ENCODE measurements at regions not wholly inside any gene's neighbourhood (a gene's known extent, or its start where the extent isn't known, plus 50 kb on each side); places are given as distances from the start of the nearest gene placed in this dataset.

DNA sequence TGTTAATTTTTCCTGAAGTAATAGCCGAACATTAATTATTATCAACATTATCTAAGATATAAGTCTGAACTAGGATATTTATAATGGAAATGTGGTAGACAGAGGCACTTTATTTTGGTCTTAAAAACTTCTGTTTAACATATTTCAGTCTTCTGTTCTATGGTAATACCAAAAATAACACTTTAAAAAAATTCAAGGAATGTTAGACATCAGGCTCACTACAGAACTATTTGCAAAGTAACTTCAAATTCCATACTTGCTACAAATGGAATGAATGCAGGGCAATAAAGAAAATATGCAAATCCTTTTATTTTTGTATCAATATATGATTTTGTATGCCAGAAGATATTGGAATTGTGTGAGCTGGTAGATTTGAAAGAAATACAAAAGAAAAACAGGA is 345.5 kb upstream of the DSEL start:
- H3K9me3 ChIP-seq: no peaks in the 10 kb centered on the region
- H3K36me3 ChIP-seq: no peaks in the 10 kb centered on the region
- no peak for DNase-seq
- no peak overlapping the region for H3K4me3 ChIP-seq
- no peaks in the 10 kb centered on the region for H3K27me3 ChIP-seq
- H3K27ac ChIP-seq: no peak overlapping the region
- no peaks in the 10 kb centered on the region for H3K4me1 ChIP-seq
- no peak for TF ChIP-seq POLR2A (IDR thresholded peaks at IDR 0.05)
- TF ChIP-seq, protein P1, sequence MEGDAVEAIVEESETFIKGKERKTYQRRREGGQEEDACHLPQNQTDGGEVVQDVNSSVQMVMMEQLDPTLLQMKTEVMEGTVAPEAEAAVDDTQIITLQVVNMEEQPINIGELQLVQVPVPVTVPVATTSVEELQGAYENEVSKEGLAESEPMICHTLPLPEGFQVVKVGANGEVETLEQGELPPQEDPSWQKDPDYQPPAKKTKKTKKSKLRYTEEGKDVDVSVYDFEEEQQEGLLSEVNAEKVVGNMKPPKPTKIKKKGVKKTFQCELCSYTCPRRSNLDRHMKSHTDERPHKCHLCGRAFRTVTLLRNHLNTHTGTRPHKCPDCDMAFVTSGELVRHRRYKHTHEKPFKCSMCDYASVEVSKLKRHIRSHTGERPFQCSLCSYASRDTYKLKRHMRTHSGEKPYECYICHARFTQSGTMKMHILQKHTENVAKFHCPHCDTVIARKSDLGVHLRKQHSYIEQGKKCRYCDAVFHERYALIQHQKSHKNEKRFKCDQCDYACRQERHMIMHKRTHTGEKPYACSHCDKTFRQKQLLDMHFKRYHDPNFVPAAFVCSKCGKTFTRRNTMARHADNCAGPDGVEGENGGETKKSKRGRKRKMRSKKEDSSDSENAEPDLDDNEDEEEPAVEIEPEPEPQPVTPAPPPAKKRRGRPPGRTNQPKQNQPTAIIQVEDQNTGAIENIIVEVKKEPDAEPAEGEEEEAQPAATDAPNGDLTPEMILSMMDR (IDR thresholded peaks at IDR 0.05): no peak

GRCh38 chr18:67854340-67854739 is 337.8 kb upstream of the DSEL start:
- H3K9me3 ChIP-seq: no peaks in the 10 kb centered on the region
- H3K36me3 ChIP-seq: no peaks in the 10 kb centered on the region
- TF ChIP-seq POLR2A (IDR thresholded peaks at IDR 0.05): no peak
- TF ChIP-seq, protein P1 (IDR thresholded peaks at IDR 0.05): no peak
- H3K27ac ChIP-seq: no peak overlapping the region
- no peak for DNase-seq
- H3K27me3 ChIP-seq: no peaks in the 10 kb centered on the region
- no peak overlapping the region for H3K4me3 ChIP-seq
- no peaks in the 10 kb centered on the region for H3K4me1 ChIP-seq

GRCh38 chr18:67846422-67847098 is 330.0 kb upstream of the DSEL start:
- no peaks in the 10 kb centered on the region for H3K9me3 ChIP-seq
- no peak for DNase-seq

DNA sequence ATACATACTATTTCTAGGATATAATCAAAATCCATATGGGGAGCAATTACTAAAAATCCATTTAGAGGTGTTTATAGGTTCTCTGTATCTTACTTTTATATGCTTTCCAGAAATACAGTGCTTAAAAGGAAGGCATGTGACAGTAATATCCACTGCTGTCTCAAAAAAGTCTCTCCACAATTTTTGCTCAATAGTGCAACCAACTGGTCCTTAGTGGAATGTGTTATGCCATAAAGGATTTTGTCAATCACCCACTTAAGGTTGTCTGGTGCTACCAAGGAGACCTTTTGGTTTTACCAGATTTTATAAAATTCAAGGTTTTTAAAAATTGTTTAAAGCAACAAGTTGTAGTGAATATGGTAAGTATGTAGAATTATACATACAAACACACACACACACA is 328.5 kb upstream of the DSEL start:
- Histone ChIP-seq H3K4me1 (no peaks in the 10 kb centered on the region), H3K36me3 (no peaks in the 10 kb centered on the region), H3K27me3 (no peaks in the 10 kb centered on the region), H3K4me3 (no peak overlapping the region), H3K27ac (no peak overlapping the region), H3K9me3 (no peaks in the 10 kb centered on the region)
- no peak for DNase-seq
- TF ChIP-seq, protein P1 (IDR thresholded peaks at IDR 0.05): no peak
- TF ChIP-seq POLR2A (IDR thresholded peaks at IDR 0.05): no peak

More at GRCh38 chr18:67846422-67847098, 330.0 kb upstream of the DSEL start:
- no peaks in the 10 kb centered on the region for H3K36me3 ChIP-seq
- TF ChIP-seq, protein P1 (IDR thresholded peaks at IDR 0.05): no peak
- no peak for TF ChIP-seq POLR2A (IDR thresholded peaks at IDR 0.05)
- no peak overlapping the region for H3K4me3 ChIP-seq
- H3K27me3 ChIP-seq: no peaks in the 10 kb centered on the region
- H3K4me1 ChIP-seq: no peaks in the 10 kb centered on the region
- H3K27ac ChIP-seq: no peak overlapping the region

DNA sequence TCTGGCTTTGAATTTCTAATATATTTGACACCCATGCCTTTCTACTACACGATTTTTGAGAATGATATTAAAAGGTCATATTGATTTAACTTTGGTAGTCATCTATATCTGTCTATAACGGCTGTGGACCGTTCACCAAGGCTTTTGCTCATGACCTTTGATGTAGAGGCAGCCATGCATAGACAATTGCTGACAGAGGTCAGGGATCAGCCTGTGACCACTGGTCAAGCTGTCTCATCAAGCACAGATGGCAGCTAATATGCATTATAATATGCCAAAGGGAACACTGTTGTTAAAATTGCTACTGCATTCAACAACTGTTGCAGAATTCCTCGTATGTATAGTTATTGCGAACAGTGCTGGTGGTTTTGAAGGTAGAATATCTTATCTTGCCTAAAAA is 323.9 kb upstream of the DSEL start:
- Histone ChIP-seq H3K27ac (no peak overlapping the region), H3K4me1 (no peaks in the 10 kb centered on the region), H3K4me3 (no peak overlapping the region), H3K9me3 (no peaks in the 10 kb centered on the region), H3K27me3 (no peaks in the 10 kb centered on the region), H3K36me3 (no peaks in the 10 kb centered on the region)
- no peak for TF ChIP-seq POLR2A (IDR thresholded peaks at IDR 0.05)
- TF ChIP-seq, protein P1 (IDR thresholded peaks at IDR 0.05): no peak
- no peak for DNase-seq

GRCh38 chr18:67818432-67818831 is 301.9 kb upstream of the DSEL start:
- TF ChIP-seq, protein P1 (IDR thresholded peaks at IDR 0.05): no peak
- TF ChIP-seq POLR2A (IDR thresholded peaks at IDR 0.05): no peak

More at GRCh38 chr18:67818432-67818831, 301.9 kb upstream of the DSEL start:
- H3K4me1 ChIP-seq: no peaks in the 10 kb centered on the region
- no peaks in the 10 kb centered on the region for H3K36me3 ChIP-seq
- no peak for DNase-seq
- H3K27ac ChIP-seq: no peak overlapping the region
- no peak overlapping the region for H3K4me3 ChIP-seq
- no peaks in the 10 kb centered on the region for H3K9me3 ChIP-seq
- no peaks in the 10 kb centered on the region for H3K27me3 ChIP-seq

All from Peyer's patch (tissue), 4 donors.